HG03575 (cell line): ENCODE measurements at regions not wholly inside any gene's neighbourhood (a gene's known extent, or its start where the extent isn't known, plus 50 kb on each side); places are given as distances from the start of the nearest gene placed in this dataset.
"Not testable (repeated sequence)": the region's sequence is repeated elsewhere in the genome, so short reads cannot be mapped to it uniquely, and the experiment has no call there.

Source experiments
- ATAC-seq: cut with Tn5 transposase; IDR thresholded peaks from one replicate; pipeline ENCODE4 v1.9.1; 2021; ENCODE audit not compliant: unreplicated experiment, insufficient number of reproducible peaks, low FRiP score; ENCODE audit errors: extremely low read depth

- ATAC-seq: not testable (repeated sequence)
Observed at GRCh38 chrX:131682735-131683134, 138.9 kb downstream of the OR13H1 start.

- ATAC-seq: no peak
Observed at GRCh38 chrX:131693359-131693758, 149.5 kb downstream of the OR13H1 start.

DNA sequence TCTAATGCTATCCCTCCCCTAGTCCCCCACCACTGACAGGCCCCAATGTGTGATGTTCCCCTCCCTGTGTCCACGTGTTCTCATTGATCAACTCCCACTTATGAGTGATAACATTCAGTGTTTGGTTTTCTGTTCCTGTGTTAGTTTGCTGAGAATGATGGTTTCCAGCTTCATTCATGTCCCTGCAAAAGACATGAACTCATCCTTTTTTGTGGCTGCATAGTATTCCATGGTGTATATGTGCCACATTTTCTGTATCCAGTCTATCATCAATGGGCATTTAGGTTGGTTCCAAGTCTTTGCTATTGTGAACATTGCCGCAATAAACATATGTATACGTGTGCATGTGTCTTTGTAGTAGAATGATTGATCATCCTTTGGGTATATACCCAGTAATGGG lies 153.1 kb downstream of the OR13H1 start:
- not testable (repeated sequence) for ATAC-seq

- ATAC-seq: no peak
Observed at GRCh38 chrX:131703646-131704045, 159.8 kb downstream of the OR13H1 start.

- no peak for ATAC-seq
Observed at GRCh38 chrX:131704136-131704695, 160.3 kb downstream of the OR13H1 start.

DNA sequence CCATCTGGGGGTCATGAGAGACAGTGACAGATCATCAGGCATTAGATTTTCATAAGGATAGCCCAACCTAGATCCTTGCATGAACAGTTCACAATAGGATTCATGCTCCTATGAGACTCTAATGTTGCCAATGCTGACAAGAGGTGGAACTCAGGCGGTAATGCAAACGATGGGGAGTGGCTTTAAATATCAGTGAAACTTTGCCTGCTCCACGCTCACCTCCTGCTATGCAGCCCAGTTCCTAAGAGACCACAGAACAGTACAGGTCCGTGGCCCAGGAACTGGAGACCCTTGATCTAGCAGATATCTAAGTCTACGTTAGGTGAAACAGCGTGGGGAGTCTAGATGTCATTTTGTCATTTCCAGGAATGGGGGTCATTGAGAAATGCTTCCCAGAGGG lies 165.7 kb downstream of the OR13H1 start:
- ATAC-seq: no peak

GRCh38 chrX:131711478-131711867 lies 167.6 kb downstream of the OR13H1 start:
- no peak for ATAC-seq

DNA sequence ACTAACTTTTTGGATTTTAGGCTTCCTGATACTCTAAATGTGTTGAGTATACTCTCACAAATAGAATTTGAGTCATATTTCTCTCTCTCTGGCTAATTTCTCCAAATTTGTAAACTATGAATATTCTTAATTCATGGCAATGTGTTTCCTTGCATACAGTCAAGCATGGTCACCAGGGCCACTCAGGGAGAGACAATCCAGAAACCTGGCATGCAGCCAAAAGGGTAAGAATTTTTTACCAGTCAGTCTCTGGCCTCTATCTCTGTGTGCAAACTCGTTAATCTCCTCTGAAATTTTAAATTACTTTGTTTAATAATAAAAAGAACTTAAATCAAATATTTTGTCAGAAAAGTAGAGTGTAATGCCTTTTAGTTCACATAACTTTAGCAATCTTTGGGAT lies 179.8 kb downstream of the OR13H1 start:
- ATAC-seq: no peak

DNA sequence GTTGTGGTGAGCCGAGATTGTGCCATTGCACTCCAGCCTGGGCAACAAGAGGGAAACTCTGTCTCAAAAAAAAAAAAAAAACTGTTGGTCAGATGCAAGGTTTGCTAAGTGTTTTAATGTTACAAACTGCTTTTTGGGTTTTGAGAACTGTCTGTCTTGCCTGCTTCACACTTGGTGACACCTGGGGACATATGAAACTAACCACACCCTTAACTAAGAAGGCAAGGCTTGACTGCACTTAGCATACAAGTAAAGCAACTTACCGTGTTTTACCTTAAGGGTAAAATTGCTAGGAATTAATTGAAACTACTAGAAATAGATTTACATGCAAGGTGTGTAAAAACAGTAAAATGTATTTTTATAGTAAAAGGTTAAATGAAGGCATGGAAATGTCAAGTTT lies 180.4 kb downstream of the OR13H1 start:
- ATAC-seq: no peak

DNA sequence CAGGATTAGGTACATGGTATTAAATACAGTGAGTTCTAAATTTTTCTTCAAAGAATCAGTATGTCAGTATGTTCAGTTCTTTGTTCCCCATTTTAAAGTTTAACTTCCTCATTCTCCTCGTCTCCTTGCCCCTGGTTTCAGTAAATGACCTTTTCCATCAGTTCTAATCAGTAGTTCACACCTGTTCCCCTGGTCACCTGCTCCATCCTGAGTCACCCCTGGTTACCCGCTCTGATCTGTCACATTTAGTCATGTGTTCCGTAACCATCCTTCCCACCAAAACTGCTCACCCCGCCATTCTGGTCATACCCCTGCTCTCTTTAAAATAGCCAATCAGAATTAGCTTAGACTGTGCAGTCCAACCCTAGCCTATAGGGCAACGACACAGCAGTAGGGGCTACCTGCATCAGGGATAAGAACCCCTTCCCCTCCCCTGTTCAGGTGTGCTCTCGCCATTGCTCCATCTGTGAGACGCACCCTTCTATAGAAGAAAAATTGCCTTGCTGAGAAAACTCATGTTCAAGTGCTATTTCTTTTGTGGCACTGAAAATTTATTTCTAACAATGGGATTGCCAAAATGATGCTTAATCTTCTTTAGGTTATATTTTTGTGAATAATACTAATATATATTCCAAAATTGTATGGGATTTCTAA lies 181.3 kb downstream of the OR13H1 start:
- no peak for ATAC-seq

DNA sequence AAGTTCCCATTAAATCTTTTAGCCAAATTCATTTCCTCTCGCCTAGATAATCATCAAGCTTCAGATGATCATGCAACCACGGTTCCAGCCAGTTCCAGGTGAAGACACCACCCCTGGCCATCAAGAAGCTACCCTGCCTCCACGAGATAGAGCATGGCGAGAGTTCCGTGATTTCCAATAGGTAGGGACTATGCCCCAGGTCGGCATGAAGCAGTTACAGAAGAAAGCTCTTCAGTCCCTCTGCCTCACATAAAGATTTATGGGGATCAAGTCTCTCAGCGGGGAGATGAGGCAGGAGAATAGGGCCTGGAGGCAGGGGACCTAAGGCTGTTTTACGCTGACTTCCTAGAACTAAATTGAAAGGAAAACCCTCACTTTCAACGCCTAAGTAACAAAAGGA lies 183.9 kb downstream of the OR13H1 start:
- ATAC-seq: no peak

- peak; percentile 43 for ATAC-seq
Observed at GRCh38 chrX:131728295-131729145, 184.6 kb downstream of the OR13H1 start.

GRCh38 chrX:131729295-131729694 lies 185.4 kb downstream of the OR13H1 start:
- ATAC-seq: no peak

GRCh38 chrX:131734621-131735020 lies 190.7 kb downstream of the OR13H1 start:
- ATAC-seq: no peak

GRCh38 chrX:131735127-131735526 lies 191.3 kb downstream of the OR13H1 start:
- no peak for ATAC-seq

DNA sequence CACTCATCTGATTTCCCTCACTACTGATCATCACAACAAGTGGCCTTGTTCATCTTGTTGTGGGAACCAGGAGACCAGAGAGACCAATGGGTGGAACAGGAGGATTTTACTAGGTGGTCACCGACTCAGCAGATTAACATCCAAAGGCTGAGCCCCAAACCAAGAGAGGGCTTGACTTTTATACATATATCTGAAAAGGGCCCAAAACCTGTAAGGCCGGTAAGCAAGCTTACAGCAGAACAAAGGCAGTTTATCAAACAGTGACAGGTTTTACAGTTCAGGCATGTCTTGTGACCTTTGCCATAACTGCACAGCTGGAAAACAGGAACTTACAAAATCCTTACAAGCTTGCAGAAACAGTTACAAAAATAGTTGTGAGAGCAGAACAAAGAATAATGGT lies 195.9 kb downstream of the OR13H1 start:
- no peak for ATAC-seq

GRCh38 chrX:131741103-131741581 lies 197.3 kb downstream of the OR13H1 start:
- peak; percentile 54 for ATAC-seq

DNA sequence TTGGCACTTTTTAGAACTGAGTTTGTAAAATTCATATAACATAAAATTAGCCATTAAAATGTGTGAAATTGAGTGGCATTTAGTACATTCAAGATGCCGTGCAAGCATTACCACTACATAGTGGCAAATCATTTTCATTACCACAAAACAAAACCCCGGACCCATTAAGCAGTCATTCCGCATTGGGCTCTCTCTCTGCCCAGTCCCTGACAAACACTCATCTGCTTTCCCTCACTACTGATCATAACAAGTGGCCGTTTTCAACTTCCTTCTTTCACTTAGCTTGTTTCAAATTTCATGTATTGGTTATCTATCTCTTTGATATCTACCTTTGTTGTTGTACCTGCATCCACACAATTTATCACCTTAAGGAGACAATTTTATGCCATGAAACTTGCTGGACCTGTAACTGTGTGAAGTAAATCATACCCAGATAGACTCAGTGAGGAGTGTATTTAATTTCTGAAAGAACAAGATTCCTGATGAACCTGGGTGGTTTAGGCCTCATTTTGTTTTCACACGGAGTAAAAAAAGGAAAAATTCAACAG lies 202.1 kb downstream of the OR13H1 start:
- ATAC-seq: no peak

- ATAC-seq: no peak
Observed at GRCh38 chrX:131746491-131746968, 202.7 kb downstream of the OR13H1 start.

DNA sequence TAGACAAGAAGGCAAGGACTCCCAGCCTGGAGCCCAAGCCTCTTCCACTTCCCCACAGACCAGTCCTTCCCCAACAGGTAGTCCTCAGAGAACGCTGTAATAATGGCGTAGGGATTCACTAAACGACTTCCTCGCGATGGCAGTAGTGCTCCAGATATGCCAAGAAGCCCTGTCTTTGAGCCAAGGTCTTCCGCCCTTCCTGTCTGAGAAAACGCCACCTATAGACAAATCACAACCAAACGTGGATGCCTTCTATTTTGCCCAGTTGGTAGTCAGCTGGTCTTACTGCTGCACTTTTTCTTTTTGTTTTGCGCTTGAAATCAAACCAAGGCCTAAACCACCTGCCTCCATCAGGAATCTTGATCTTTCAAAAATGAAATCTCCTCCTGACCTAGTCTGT lies 203.3 kb downstream of the OR13H1 start:
- no peak for ATAC-seq
